Thyroid gland (tissue), 4 donors: ENCODE measurements at regions not wholly inside any gene's neighbourhood (a gene's known extent, or its start where the extent isn't known, plus 50 kb on each side); places are given as distances from the start of the nearest gene placed in this dataset.

Experiments used
- CTCF ChIP-seq, 6 experiments: fragments of 200-600 bp in 3 of 6; fragments of 450-650 bp in 3 of 6; sonication (generic) in 3 of 6; IDR thresholded peaks; one replicate each; pipeline ENCODE4 v1.5.1; 2016 to 2019; ENCODE audit warnings: antibody characterized with exemption in 6 of 6, mild to moderate bottlenecking in 2 of 6, inconsistent platforms in 1 of 6, moderate library complexity in 1 of 6
- POLR2A ChIP-seq, 2 donors: fragments of 450-650 bp; IDR thresholded peaks; one replicate each; pipeline ENCODE4 v1.6.1; 2017; ENCODE audit warnings: antibody characterized with exemption in 2 of 2, mild to moderate bottlenecking in 2 of 2, moderate library complexity in 1 of 2

GRCh38 chr20:61131944-61132343 is 120.1 kb upstream of the CDH4 start:
- TF ChIP-seq CTCF (IDR thresholded peaks at IDR 0.05) (no peak), POLR2A (IDR thresholded peaks at IDR 0.05) (no peak)
